Spleen (tissue), 7 donors: ENCODE measurements at regions not wholly inside any gene's neighbourhood (a gene's known extent, or its start where the extent isn't known, plus 50 kb on each side); places are given as distances from the start of the nearest gene placed in this dataset.

Experiments
- CTCF ChIP-seq, 11 experiments: fragments of 200-600 bp in 7 of 11; fragments of 450-650 bp in 4 of 11; sonication (generic) in 4 of 11; IDR thresholded peaks in 8 of 11; conservative IDR thresholded peaks in 3 of 11; 1 replicate in 7 of 11; 2 replicates in 4 of 11; pipeline versions ENCODE4 v1.4.0 to v1.8.0; 2016 to 2021; ENCODE audit warnings: antibody characterized with exemption in 11 of 11, inconsistent platforms in 4 of 11, mild to moderate bottlenecking in 1 of 11
- POLR2AphosphoS5 ChIP-seq, 3 donors: sonication (generic); formaldehyde crosslinking; IDR thresholded peaks; one replicate each; pipeline ENCODE4 v1.5.1; 2017; ENCODE audit warnings: antibody characterized with exemption in 3 of 3
- donor health status: DM: no; HTN: no; CAD: no; lungs with moderate emphysema.
- donor health status: DM: no; HTN: no; CAD: no.
- donor health status: DM: no; HTN: no; CAD: no.

GRCh38 chr3:187518616-187519015, 150.4 kb downstream of the RTP4 start:
- no peak for TF ChIP-seq CTCF (IDR thresholded peaks at IDR 0.05 in 8 of 11, conservative IDR thresholded peaks at IDR 0.05 in 3 of 11)
- TF ChIP-seq POLR2AphosphoS5 (IDR thresholded peaks at IDR 0.05), result no peak
